Stimulated activated memory B cell treated with anti-CD40 and anti-IgM and Interleukin-4, amounts not matched to agents 10 μg/mL and 1 μg/mL and 100 μg/mL, for 72 hours (primary cell): ENCODE measurements at regions not wholly inside any gene's neighbourhood (a gene's known extent, or its start where the extent isn't known, plus 50 kb on each side); places are given as distances from the start of the nearest gene placed in this dataset.

Experiments used
- ATAC-seq: fragments of 150-1000 bp; cut with Tn5 transposase; 2 replicates; pipeline ENCODE4 v1.10.0; 2021
- H3K27ac Mint-ChIP-seq: one replicate; pipeline ENCODE4 v1.8.0; 2022; ENCODE audit warnings: mild to moderate bottlenecking, mixed read lengths
- H3K27me3 Mint-ChIP-seq: one replicate; pipeline ENCODE4 v1.8.0; 2022; ENCODE audit warnings: mixed read lengths
- H3K36me3 Mint-ChIP-seq: one replicate; pipeline ENCODE4 v1.8.0; 2022; ENCODE audit warnings: mixed read lengths
- H3K4me1 Mint-ChIP-seq: one replicate; pipeline ENCODE4 v1.8.0; 2022; ENCODE audit warnings: mixed read lengths
- H3K4me3 Mint-ChIP-seq: one replicate; pipeline ENCODE4 v1.8.0; 2022; ENCODE audit warnings: mild to moderate bottlenecking, moderate library complexity, mixed read lengths
- H3K9me3 Mint-ChIP-seq: one replicate; pipeline ENCODE4 v1.8.0; 2022; ENCODE audit warnings: mixed read lengths

DNA sequence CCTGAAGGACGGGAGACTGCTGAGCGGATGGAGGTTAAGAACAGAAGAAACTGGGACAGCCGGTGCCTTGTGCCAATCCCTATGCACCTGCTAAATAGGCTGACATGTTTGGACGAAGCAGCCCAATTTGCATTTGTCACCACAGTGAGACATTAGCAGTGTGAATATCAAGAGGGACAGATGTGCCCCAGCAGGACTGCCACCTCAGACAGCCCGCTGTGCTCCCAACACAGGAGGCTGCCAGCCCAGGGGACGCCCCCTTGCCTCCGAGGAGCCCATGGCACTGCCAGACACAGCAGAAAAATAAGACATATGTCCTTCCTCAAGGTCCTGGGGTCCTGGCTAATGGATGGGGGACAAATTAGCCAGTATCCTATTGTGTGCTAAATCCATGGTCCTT is 306.7 kb upstream of the POU3F3 start:
- Mint-ChIP-seq H3K9me3 (peaks cover 2% of the 10 kb centered on the region), H3K4me3 (no peak overlapping the region), H3K36me3 (no peaks in the 10 kb centered on the region), H3K27ac (no peak overlapping the region), H3K4me1 (no peaks in the 10 kb centered on the region), H3K27me3 (no peaks in the 10 kb centered on the region)
- ATAC-seq: no peak

DNA sequence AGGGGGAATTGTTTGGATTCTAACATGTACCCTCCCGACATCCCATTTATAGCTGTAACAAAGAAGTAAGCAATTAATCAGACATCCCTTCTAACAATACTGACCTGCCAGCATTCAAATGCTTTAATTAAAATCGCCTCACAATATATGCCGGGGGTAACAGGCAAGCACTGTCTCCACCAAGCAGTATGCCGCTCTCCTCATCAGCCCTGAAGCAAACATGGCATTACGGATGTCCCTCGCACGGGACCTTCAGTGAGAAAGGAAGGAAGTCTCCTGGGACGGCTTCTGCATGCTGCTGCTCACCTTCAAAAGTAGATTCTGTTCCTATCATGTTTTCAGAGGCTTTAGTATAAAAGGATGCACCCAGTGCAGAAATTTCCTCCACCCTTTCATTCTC is 292.7 kb upstream of the POU3F3 start:
- no peak for ATAC-seq
- Mint-ChIP-seq H3K4me3 (no peak overlapping the region), H3K4me1 (no peaks in the 10 kb centered on the region), H3K27ac (no peak overlapping the region), H3K9me3 (no peaks in the 10 kb centered on the region), H3K27me3 (peaks cover 18% of the 10 kb centered on the region), H3K36me3 (no peaks in the 10 kb centered on the region)

DNA sequence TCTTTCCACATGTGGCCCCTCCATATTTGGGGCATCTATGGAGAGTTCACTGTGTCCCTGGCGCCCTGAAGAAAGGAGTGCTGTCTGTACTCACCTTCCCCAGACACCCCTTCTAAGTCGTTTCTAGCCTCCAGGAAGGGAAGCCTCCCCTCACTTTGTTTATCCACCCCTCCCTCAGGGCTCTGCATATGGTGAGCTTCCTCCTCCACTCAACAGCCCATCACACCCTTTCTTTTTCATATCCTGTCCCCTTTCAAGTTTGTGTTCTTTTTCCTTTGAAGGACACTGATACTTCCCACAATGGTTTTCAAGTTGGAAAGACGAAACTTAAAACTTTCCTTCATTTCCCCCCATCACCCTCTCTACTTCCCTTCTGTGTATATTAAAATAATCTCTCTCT is 291.4 kb upstream of the POU3F3 start:
- ATAC-seq: no peak
- Mint-ChIP-seq H3K27me3 (peaks cover 18% of the 10 kb centered on the region), H3K4me1 (no peaks in the 10 kb centered on the region), H3K36me3 (no peaks in the 10 kb centered on the region), H3K27ac (no peak overlapping the region), H3K4me3 (no peak overlapping the region), H3K9me3 (no peaks in the 10 kb centered on the region)

- no peak for ATAC-seq
- Mint-ChIP-seq H3K27ac (no peak overlapping the region), H3K4me3 (no peak overlapping the region), H3K9me3 (no peaks in the 10 kb centered on the region), H3K36me3 (no peaks in the 10 kb centered on the region), H3K27me3 (peaks cover 18% of the 10 kb centered on the region), H3K4me1 (no peaks in the 10 kb centered on the region)
These were observed 290.4 kb upstream of the POU3F3 start for GRCh38 chr2:104563398-104563996.

GRCh38 chr2:104568247-104568646 is 285.7 kb upstream of the POU3F3 start:
- Mint-ChIP-seq H3K4me3 (no peak overlapping the region), H3K27me3 (peaks cover 3% of the 10 kb centered on the region), H3K36me3 (no peaks in the 10 kb centered on the region), H3K9me3 (no peaks in the 10 kb centered on the region), H3K4me1 (no peaks in the 10 kb centered on the region), H3K27ac (no peak overlapping the region)
- no peak for ATAC-seq

DNA sequence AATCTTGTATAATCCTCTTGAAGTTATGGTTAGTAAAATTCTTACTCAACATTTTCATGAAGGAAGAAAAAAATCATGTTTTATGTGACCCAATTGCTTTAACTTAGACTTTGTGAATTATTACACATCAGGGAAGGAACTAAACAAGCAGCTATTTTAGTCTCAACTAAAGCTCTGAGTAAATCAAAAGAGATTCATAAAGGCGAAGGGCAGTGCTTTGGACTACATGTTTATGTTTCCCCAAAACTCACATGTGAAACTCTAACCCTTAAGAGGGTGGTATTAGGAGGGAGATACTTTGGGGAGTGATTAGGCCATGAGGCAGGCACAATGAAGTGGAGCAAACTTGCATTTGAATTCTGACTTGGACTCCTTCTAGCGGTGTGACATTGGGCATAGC is 283.7 kb upstream of the POU3F3 start:
- H3K27me3 Mint-ChIP-seq: no peaks in the 10 kb centered on the region
- no peaks in the 10 kb centered on the region for H3K4me1 Mint-ChIP-seq
- no peak overlapping the region for H3K27ac Mint-ChIP-seq
- H3K9me3 Mint-ChIP-seq: no peaks in the 10 kb centered on the region
- no peak overlapping the region for H3K4me3 Mint-ChIP-seq
- ATAC-seq: no peak
- no peaks in the 10 kb centered on the region for H3K36me3 Mint-ChIP-seq

- ATAC-seq: no peak
- H3K27ac Mint-ChIP-seq: no peak overlapping the region
- no peaks in the 10 kb centered on the region for H3K27me3 Mint-ChIP-seq
- H3K4me3 Mint-ChIP-seq: no peak overlapping the region
- H3K36me3 Mint-ChIP-seq: no peaks in the 10 kb centered on the region
- peaks cover 5% of the 10 kb centered on the region for H3K9me3 Mint-ChIP-seq
- H3K4me1 Mint-ChIP-seq: no peaks in the 10 kb centered on the region
These were observed 281.1 kb upstream of the POU3F3 start for GRCh38 chr2:104572834-104573233.

- Mint-ChIP-seq H3K9me3 (peaks cover 5% of the 10 kb centered on the region), H3K4me3 (no peak overlapping the region), H3K36me3 (no peaks in the 10 kb centered on the region), H3K27ac (no peak overlapping the region), H3K27me3 (no peaks in the 10 kb centered on the region), H3K4me1 (no peaks in the 10 kb centered on the region)
- no peak for ATAC-seq
These were observed 279.5 kb upstream of the POU3F3 start for GRCh38 chr2:104574367-104574766.

DNA sequence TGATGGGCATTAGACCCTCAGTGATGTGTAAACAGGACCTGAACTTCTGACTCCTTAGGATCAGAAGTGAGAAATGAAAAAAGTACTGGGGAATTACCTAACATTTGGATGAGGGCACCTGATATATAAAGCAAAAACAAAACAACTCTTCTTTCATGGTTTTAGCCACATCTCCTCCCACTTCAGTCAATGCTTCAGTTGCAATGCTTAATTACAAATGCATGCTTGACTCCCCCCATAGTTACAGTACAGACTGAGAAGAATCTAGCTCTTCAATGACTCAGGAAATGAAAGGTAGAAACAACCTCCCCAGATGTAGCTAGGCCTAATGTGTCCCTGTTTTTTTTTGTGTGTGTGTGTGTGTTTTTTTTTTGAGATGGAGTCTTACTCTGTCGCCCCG is 276.8 kb upstream of the POU3F3 start:
- H3K36me3 Mint-ChIP-seq: no peaks in the 10 kb centered on the region
- H3K27ac Mint-ChIP-seq: no peak overlapping the region
- ATAC-seq: no peak
- H3K27me3 Mint-ChIP-seq: no peaks in the 10 kb centered on the region
- peaks cover 5% of the 10 kb centered on the region for H3K9me3 Mint-ChIP-seq
- no peaks in the 10 kb centered on the region for H3K4me1 Mint-ChIP-seq
- H3K4me3 Mint-ChIP-seq: no peak overlapping the region

- Mint-ChIP-seq H3K36me3 (no peaks in the 10 kb centered on the region), H3K27ac (no peak overlapping the region), H3K4me3 (no peak overlapping the region), H3K9me3 (no peaks in the 10 kb centered on the region), H3K4me1 (no peaks in the 10 kb centered on the region), H3K27me3 (no peaks in the 10 kb centered on the region)
- no peak for ATAC-seq
These were observed 271.4 kb upstream of the POU3F3 start for GRCh38 chr2:104582471-104582870.

- no peak for ATAC-seq
- no peaks in the 10 kb centered on the region for H3K9me3 Mint-ChIP-seq
- no peak overlapping the region for H3K4me3 Mint-ChIP-seq
- H3K27me3 Mint-ChIP-seq: no peaks in the 10 kb centered on the region
- H3K4me1 Mint-ChIP-seq: no peaks in the 10 kb centered on the region
- no peak overlapping the region for H3K27ac Mint-ChIP-seq
- no peaks in the 10 kb centered on the region for H3K36me3 Mint-ChIP-seq
These were observed 270.1 kb upstream of the POU3F3 start for GRCh38 chr2:104583811-104584210.

DNA sequence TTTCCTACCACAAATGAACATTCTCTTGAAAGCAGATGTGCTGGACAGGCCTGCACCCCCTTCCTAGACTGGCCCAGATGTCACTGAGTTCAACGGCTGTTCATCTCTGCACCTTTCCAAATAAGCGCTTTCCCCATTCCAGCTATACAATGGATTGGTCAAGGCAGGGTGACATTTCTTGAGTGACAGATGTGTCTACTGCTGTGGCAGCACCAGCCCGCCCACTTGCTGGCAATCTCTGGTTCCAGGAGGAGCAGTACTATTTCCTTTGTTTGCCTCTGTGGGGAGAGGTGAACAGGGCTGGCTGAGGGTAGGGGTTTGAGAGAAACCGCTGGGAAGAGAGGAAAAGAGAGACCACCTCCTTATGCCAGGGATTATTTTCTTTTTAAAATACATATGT is 269.5 kb upstream of the POU3F3 start:
- Mint-ChIP-seq H3K27ac (no peak overlapping the region), H3K9me3 (peaks cover under 1% of the 10 kb centered on the region), H3K36me3 (no peaks in the 10 kb centered on the region), H3K27me3 (no peaks in the 10 kb centered on the region), H3K4me3 (no peak overlapping the region), H3K4me1 (no peaks in the 10 kb centered on the region)
- ATAC-seq: no peak

DNA sequence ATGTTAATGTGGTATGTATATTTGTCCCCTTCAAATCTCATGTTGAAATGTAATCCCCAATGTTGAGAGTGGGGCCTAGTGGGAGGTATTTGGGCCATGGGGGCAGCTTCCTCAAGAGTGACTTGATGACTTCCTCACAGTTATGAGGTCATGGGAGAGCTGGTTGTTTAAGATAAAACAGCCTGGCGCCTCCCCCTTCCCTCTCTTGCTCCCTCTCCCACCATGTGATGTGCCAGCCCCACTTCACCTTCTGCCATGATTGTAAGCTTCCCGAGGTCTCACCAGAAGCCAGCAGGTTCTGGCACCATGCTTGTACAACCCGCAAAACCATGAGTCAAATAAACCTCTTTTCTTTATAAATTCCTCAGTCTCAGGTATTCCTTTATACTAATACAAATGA is 258.3 kb upstream of the POU3F3 start:
- no peak overlapping the region for H3K27ac Mint-ChIP-seq

GRCh38 chr2:104597942-104598341 is 256.0 kb upstream of the POU3F3 start:
- Mint-ChIP-seq H3K9me3 (no peaks in the 10 kb centered on the region), H3K4me1 (no peaks in the 10 kb centered on the region), H3K4me3 (no peak overlapping the region), H3K27ac (no peak overlapping the region), H3K36me3 (no peaks in the 10 kb centered on the region), H3K27me3 (peaks cover 22% of the 10 kb centered on the region)
- no peak for ATAC-seq

More for the DNA sequence above, 258.3 kb upstream of the POU3F3 start:
- ATAC-seq: no peak
- Mint-ChIP-seq H3K9me3 (peaks cover 7% of the 10 kb centered on the region), H3K36me3 (no peaks in the 10 kb centered on the region), H3K4me1 (no peaks in the 10 kb centered on the region), H3K4me3 (no peak overlapping the region), H3K27me3 (peaks cover 12% of the 10 kb centered on the region)

GRCh38 chr2:104598636-104599035 is 255.3 kb upstream of the POU3F3 start:
- Mint-ChIP-seq H3K36me3 (no peaks in the 10 kb centered on the region), H3K4me3 (no peak overlapping the region), H3K4me1 (no peaks in the 10 kb centered on the region), H3K27me3 (peaks cover 22% of the 10 kb centered on the region), H3K9me3 (no peaks in the 10 kb centered on the region), H3K27ac (no peak overlapping the region)
- ATAC-seq: no peak

- H3K27me3 Mint-ChIP-seq: peaks cover 22% of the 10 kb centered on the region
- no peak for ATAC-seq
- no peaks in the 10 kb centered on the region for H3K9me3 Mint-ChIP-seq
- H3K36me3 Mint-ChIP-seq: no peaks in the 10 kb centered on the region
- no peak overlapping the region for H3K27ac Mint-ChIP-seq
- H3K4me1 Mint-ChIP-seq: no peaks in the 10 kb centered on the region
- H3K4me3 Mint-ChIP-seq: no peak overlapping the region
These were observed 254.0 kb upstream of the POU3F3 start for GRCh38 chr2:104599787-104600510.
